ENCODE measurements at regions not wholly inside any gene's neighbourhood (a gene's known extent, or its start where the extent isn't known, plus 50 kb on each side); places are given as distances from the start of the nearest gene placed in this dataset.

DNA sequence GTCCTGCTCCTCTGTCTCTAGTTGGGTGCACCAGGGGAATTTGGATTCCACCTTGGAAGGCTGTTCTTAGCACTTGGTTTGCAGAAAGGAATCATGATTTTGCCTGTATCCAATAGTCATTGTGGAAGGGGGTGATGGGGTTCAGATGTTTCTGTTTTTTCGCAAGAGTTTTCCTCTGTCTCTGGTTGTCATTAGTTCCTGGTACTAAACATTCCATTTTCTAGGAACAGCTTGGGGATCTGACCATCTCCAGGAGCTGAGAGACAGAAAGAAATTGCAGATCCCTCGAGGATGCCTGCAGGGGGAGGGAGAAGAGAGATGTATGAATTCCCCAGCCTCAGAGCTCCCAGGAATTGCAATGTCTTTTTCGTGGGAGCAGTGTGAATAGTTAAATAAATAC, 70.9 kb downstream of the CYTL1 start:
- TF ChIP-seq YY1 (IDR thresholded peaks at IDR 0.05; ENCODE audit: insufficient read depth, insufficient read length), result no peak
- no peak for TF ChIP-seq SUZ12 (IDR thresholded peaks at IDR 0.05; ENCODE audit: extremely low read depth, insufficient read depth, insufficient read length)
